ENCODE measurements at regions not wholly inside any gene's neighbourhood (a gene's known extent, or its start where the extent isn't known, plus 50 kb on each side); places are given as distances from the start of the nearest gene placed in this dataset.
"Not testable (repeated sequence)": the region's sequence is repeated elsewhere in the genome, so short reads cannot be mapped to it uniquely, and the experiment has no call there.

DNA sequence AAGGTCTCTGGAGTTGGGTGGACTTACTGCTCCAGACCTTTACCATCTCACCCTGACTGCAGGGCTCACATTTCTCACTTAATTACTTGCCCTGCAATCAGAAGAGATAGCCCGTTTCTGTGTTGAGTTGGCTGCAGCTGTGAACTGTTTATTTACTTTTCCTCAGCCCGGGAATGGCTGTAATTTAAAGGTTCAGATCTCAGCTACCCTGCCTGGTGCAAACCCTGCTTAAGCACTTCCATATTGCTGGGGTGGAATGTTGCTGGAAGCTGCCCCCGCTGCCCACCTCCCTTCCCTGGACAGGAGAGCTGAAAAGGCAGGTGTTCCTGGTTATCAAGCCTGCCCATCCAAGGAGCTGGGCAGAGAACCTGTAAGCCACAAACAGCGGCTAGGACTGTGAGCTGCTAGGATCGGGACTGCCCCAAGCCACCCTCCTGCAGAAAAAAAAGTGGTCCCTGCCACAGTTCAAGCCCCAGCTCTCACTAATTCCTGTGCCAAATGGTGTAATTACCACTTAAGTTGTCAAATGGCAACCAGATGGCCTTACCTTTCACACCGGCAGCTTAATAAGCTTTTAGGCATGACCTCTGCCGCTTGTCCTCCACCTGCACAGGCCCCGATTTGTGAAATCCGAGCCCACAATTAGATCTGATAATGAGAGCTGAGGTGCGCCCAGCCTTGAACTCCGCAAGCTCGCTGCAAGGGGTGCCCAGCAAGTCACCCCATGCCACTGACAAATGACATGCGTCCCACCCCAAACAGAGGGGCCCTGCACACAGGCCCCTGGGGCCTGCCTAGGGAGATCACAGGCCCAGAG is 269.8 kb downstream of the C16orf95 start:
- DNase-seq (ENCODE audit: low read depth): no peak
- TF ChIP-seq, protein P1, sequence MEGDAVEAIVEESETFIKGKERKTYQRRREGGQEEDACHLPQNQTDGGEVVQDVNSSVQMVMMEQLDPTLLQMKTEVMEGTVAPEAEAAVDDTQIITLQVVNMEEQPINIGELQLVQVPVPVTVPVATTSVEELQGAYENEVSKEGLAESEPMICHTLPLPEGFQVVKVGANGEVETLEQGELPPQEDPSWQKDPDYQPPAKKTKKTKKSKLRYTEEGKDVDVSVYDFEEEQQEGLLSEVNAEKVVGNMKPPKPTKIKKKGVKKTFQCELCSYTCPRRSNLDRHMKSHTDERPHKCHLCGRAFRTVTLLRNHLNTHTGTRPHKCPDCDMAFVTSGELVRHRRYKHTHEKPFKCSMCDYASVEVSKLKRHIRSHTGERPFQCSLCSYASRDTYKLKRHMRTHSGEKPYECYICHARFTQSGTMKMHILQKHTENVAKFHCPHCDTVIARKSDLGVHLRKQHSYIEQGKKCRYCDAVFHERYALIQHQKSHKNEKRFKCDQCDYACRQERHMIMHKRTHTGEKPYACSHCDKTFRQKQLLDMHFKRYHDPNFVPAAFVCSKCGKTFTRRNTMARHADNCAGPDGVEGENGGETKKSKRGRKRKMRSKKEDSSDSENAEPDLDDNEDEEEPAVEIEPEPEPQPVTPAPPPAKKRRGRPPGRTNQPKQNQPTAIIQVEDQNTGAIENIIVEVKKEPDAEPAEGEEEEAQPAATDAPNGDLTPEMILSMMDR (conservative IDR thresholded peaks at IDR 0.05; ENCODE audit: control insufficient read depth, insufficient read depth, low read depth, low read length): no peak
- H3K4me3 ChIP-seq (ENCODE audit: control insufficient read depth, low read depth, low read length): no peak overlapping the region

DNA sequence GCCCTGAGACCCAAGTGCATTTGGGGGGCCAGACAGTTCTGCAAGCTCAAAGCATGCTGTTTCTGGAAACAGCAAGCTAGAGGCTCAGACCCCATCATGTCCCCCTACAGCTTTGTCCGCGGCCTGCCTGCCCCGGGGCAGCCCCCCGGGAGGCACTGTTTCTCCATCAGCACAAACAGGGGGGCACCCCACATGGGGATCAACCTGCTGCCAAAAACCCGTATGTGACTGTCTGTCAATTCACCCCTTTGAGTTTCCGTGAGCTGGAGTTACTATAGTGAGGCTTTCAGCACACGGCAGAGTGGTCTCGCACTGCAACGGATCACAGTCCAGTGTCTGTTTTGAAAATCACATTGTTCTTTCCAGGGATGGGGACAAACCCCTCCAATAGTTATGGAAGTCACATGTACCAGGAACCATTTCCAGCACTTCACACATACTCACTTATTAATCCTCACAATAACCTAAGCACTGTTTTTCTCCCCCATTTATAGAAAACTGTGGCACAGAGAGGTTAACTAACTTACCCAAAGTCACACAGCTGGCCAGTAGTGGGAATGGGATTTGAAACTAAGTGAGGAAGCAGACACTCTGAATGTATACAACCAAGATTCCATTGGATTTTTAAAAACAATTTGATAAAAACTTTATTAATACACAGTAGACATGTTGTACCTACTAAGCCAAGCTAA is 269.0 kb downstream of the C16orf95 start:
- H3K4me3 ChIP-seq (ENCODE audit: control insufficient read depth, low read depth, low read length): no peak overlapping the region
- DNase-seq (ENCODE audit: low read depth): no peak
- TF ChIP-seq, protein P1 (conservative IDR thresholded peaks at IDR 0.05; ENCODE audit: control insufficient read depth, insufficient read depth, low read depth, low read length): no peak

DNA sequence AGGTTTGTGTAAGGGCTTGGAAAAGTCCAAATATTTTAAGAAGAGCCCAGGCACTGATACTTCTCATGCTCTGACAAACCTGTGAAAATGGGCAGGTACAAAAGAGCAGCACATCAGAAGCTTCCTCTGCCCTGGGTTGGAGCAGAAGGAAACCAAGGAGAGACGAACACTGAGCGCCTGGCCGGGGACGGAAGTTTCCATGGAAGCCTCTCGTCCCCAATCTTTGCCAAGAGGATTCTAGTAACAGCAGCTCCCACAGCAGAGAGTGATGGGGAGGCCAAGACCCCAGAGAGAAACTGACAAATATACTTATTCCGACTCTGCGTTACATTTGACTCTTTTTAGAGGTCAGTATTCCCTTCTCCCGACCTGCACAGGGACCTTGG is 268.5 kb downstream of the C16orf95 start:
- TF ChIP-seq, protein P1 (conservative IDR thresholded peaks at IDR 0.05; ENCODE audit: control insufficient read depth, insufficient read depth, low read depth, low read length): no peak
- DNase-seq (ENCODE audit: low read depth): no peak
- no peak overlapping the region for H3K4me3 ChIP-seq (ENCODE audit: control insufficient read depth, low read depth, low read length)

DNA sequence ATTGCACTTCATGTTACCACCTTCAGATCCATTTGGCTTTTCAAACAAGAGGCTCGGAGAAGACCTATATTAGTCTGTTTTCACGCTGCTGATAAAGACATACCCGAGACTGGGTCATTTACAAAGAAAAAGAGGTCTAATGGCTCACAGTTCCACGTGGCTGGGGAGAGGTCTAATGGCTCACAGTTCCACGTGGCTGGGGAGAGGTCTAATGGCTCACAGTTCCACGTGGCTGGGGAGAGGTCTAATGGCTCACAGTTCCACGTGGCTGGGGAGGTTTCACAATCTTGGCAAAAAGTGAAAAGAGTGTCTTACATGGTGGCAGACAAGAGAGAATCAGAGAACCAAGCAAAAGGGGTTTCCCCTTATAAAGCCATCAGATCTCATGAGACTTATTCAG is 268.0 kb downstream of the C16orf95 start:
- not testable (repeated sequence) for H3K4me3 ChIP-seq (ENCODE audit: control insufficient read depth, low read depth, low read length); DNase-seq (ENCODE audit: low read depth)

DNA sequence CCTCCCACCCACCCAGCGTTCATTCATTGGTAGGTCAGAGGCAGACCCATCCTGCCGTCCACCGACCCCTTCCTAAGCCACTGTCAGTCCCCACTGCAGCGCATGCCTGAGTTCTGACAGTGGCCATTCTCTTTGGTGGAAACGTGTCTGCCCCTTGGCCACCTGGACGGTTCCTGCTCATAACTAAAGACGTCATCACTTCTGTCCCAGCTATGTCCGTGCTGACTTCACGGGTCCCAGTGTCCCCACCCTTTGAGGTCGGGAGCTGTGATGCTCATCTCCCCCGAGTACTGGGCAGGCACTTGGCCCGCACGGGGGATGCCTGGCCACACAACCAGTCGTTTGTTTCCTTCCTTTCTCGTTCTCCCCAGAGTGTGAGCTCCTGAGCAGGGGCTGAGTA is 267.1 kb downstream of the C16orf95 start:
- no peak overlapping the region for H3K4me3 ChIP-seq (ENCODE audit: control insufficient read depth, low read depth, low read length)
- no peak for DNase-seq (ENCODE audit: low read depth)
- TF ChIP-seq, protein P1 (conservative IDR thresholded peaks at IDR 0.05; ENCODE audit: control insufficient read depth, insufficient read depth, low read depth, low read length): no peak

DNA sequence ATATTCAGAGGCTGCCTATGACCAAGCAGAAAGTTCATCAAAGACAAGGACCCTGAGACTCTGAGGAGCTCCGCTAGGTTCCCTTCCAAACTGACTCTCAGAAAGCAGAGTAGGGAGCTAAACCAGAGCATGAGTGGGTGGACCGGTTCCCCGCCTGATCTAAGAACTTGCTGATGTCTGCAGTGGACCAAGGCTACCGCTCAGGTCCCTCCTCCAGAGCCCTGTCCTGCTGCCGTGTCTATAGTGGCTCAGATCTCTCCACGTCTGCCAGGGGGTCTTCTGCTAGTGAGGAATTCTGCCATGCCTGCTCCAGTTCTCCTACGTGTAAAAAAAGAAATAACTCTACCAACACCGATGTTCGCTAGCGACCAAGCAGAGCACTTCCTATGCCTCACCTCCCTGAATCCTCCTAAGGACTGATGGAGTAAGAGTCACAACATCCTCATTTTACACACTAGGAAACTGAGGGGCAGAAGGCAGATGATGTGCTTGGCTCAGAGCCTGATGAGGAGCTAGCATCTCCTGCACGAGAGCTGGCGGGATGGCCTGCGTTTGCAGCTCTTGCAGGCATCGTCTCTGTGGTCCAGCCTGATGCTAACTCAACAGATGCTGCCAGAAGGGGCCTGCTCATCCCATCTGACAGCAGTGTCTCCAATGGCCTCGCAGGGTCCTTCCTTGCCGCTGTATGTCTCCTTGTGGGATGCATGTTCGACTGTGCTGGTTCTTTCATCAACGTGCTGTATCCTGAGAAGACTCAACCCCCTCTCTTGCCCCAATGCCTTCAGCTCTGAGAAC is 265.5 kb downstream of the C16orf95 start:
- TF ChIP-seq, protein P1 (conservative IDR thresholded peaks at IDR 0.05; ENCODE audit: control insufficient read depth, insufficient read depth, low read depth, low read length): no peak
- no peak overlapping the region for H3K4me3 ChIP-seq (ENCODE audit: control insufficient read depth, low read depth, low read length)
- DNase-seq (ENCODE audit: low read depth): no peak

DNA sequence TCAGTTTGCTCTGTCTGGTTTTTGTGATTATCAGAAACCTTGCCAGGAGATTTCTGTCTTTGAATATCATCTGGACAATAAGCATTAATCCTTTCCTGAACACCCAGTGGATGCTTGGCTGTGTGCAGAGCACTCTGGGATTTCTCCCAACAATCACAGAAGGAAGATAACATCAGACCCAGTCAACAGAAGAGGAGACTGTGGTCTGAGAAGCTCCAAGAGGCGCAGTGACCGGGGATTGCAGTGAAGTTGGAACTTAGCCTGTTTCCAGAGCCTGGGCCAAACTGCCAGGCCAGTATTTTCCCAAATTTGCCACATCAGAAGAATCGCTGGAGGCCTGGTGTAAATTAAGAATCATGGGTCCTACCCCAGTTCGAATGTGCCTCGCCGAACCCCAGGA is 264.7 kb downstream of the C16orf95 start:
- H3K4me3 ChIP-seq (ENCODE audit: control insufficient read depth, low read depth, low read length): no peak overlapping the region
- TF ChIP-seq, protein P1 (conservative IDR thresholded peaks at IDR 0.05; ENCODE audit: control insufficient read depth, insufficient read depth, low read depth, low read length): no peak
- no peak for DNase-seq (ENCODE audit: low read depth)

Data from fibroblast of mammary gland (primary cell).